RWPE2 (cell line): ENCODE measurements at regions not wholly inside any gene's neighbourhood (a gene's known extent, or its start where the extent isn't known, plus 50 kb on each side); places are given as distances from the start of the nearest gene placed in this dataset.
"Not testable (repeated sequence)": the region's sequence is repeated elsewhere in the genome, so short reads cannot be mapped to it uniquely, and the experiment has no call there.

Source experiments
- ATAC-seq: fragments of 200-7000 bp; cut with Tn5 transposase; 3 replicates; pipeline ENCODE4 v1.9.1; 2021; ENCODE audit warnings: low read depth
- DNase-seq: peaks from one replicate; pipeline ENCODE4 v3.0.0-alpha.2; 2020; ENCODE audit warnings: low spot score
- H3K27ac ChIP-seq: fragments of 450-650 bp; 2 replicates; pipeline ENCODE4 v1.5.1; 2017; ENCODE audit warnings: mild to moderate bottlenecking; ENCODE audit not compliant: poor library complexity, severe bottlenecking
- H3K27me3 ChIP-seq: fragments of 250-450 bp; sonication (Bioruptor Pico); 2 replicates; pipeline ENCODE4 v1.5.1; 2021; ENCODE audit warnings: mild to moderate bottlenecking, moderate library complexity; ENCODE audit not compliant: insufficient read depth, poor library complexity, severe bottlenecking
- H3K36me3 ChIP-seq: fragments of 250-450 bp; sonication (Bioruptor Pico); 2 replicates; pipeline ENCODE4 v1.5.1; 2020; ENCODE audit warnings: low read depth, mild to moderate bottlenecking, moderate library complexity
- H3K4me1 ChIP-seq: fragments of 250-450 bp; sonication (Bioruptor Pico); 2 replicates; pipeline ENCODE4 v1.5.1; 2021; ENCODE audit warnings: mild to moderate bottlenecking, moderate library complexity; ENCODE audit not compliant: insufficient read depth, poor library complexity, severe bottlenecking
- H3K4me3 ChIP-seq: fragments of 250-450 bp; sonication (Bioruptor Pico); 2 replicates; pipeline ENCODE4 v1.5.1; 2021; ENCODE audit warnings: mild to moderate bottlenecking, moderate library complexity; ENCODE audit not compliant: severe bottlenecking
- H3K9me3 ChIP-seq: fragments of 250-450 bp; sonication (Bioruptor Pico); 2 replicates; pipeline ENCODE4 v1.5.1; 2021; ENCODE audit warnings: mild to moderate bottlenecking, moderate library complexity; ENCODE audit not compliant: severe bottlenecking
- TF ChIP-seq, protein P1 (sequence below): fragments of 450-650 bp; IDR thresholded peaks from one replicate; pipeline ENCODE4 v1.5.1; 2017; ENCODE audit warnings: mild to moderate bottlenecking, moderate library complexity; ENCODE audit not compliant: poor library complexity, severe bottlenecking

DNA sequence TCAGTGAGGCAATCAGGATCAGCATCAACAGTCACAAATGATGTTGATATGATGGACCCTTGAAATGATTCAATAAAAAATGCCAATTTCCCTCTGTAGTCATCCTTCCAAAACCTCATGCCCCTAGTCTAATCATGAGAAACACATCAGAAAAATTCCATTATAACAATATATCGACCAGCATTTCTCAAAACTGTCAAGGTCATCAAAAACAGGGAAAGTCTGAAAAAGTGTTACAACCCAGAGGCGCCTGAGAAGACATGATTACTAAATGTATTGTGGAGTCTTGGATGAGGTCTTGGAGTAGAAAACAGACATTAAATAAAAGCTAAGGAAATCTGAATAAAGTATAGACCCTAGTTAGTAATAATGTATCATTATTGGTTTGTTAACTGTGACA, 133.8 kb downstream of the SLC35B3 start:
- TF ChIP-seq, protein P1, sequence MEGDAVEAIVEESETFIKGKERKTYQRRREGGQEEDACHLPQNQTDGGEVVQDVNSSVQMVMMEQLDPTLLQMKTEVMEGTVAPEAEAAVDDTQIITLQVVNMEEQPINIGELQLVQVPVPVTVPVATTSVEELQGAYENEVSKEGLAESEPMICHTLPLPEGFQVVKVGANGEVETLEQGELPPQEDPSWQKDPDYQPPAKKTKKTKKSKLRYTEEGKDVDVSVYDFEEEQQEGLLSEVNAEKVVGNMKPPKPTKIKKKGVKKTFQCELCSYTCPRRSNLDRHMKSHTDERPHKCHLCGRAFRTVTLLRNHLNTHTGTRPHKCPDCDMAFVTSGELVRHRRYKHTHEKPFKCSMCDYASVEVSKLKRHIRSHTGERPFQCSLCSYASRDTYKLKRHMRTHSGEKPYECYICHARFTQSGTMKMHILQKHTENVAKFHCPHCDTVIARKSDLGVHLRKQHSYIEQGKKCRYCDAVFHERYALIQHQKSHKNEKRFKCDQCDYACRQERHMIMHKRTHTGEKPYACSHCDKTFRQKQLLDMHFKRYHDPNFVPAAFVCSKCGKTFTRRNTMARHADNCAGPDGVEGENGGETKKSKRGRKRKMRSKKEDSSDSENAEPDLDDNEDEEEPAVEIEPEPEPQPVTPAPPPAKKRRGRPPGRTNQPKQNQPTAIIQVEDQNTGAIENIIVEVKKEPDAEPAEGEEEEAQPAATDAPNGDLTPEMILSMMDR: no peak
- Histone ChIP-seq H3K9me3 (no peaks in the 10 kb centered on the region), H3K4me3 (no peak overlapping the region), H3K27ac (no peak overlapping the region), H3K36me3 (no peaks in the 10 kb centered on the region), H3K27me3 (no peaks in the 10 kb centered on the region), H3K4me1 (no peaks in the 10 kb centered on the region)
- no peak for ATAC-seq
- DNase-seq: no peak

DNA sequence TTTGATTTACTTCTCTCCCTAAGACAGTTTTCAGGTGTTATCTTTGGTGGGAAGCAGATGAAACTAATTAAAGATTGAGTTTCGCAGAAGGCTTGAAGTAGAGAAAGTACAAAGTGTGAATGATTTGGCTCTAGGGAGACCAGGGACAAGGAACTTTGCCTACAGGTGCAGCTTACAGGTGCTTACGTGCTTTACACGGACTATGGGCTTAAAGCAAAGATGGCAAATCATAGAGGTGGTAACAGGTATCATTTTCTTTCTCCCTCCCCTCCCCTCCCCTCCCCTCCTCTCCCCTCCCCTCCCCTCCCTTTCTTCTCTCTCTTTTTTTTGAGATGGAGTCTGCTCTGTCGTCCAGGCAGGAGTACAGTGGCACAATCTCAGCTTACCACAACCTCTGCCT, 136.3 kb downstream of the SLC35B3 start:
- Histone ChIP-seq H3K27me3 (no peaks in the 10 kb centered on the region), H3K27ac (no peak overlapping the region), H3K4me1 (no peaks in the 10 kb centered on the region), H3K36me3 (no peaks in the 10 kb centered on the region), H3K4me3 (no peak overlapping the region), H3K9me3 (no peaks in the 10 kb centered on the region)
- TF ChIP-seq, protein P1: no peak
- no peak for DNase-seq
- ATAC-seq: no peak

DNA sequence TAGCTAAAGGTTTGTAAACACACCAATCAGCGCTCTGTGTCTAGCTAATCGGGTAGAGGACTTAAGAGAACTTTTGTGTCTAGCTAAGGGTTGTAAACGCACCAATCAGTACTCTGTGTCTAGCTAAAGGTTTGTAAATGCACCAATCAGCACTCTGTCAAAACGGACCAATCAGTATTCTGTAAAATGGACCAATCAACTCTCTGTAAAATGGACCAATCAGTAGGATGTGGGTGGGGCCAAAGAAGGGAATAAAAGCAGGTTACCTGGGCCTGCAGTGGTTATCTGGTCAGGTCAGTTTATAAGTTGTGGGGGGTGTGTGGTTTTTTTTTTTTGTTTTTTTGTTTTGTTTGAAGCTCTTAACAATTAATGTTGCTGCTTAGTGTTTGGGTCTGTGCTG, 152.4 kb downstream of the SLC35B3 start:
- not testable (repeated sequence) for H3K27ac ChIP-seq, H3K4me3 ChIP-seq, H3K27me3 ChIP-seq, ATAC-seq, DNase-seq, H3K4me1 ChIP-seq, H3K9me3 ChIP-seq, H3K36me3 ChIP-seq

DNA sequence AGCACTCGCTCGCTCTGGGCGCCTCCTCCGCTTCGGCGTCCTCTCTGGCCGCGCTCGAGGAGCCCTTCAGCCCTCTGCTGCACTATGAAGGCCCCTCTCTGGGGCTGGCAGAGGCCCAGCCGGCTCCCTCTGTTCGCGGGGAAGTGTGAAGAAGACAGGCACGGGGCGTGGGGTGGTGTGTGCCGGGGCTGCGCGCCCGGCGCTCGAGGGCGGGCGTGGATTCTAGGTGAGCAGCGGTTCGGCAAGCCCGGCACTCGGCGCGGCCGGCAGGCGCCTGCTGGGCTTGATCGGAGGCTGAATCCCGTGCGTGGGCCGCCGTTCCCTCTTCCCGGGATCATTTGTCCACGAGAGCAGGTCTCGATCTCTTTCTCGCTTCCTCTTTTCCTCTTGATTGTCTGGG, 153.0 kb downstream of the SLC35B3 start:
- TF ChIP-seq, protein P1: no peak
- ATAC-seq: no peak
- H3K4me1 ChIP-seq: no peaks in the 10 kb centered on the region
- H3K4me3 ChIP-seq: no peak overlapping the region
- no peaks in the 10 kb centered on the region for H3K27me3 ChIP-seq
- H3K9me3 ChIP-seq: no peaks in the 10 kb centered on the region
- no peak overlapping the region for H3K27ac ChIP-seq
- DNase-seq: no peak
- no peaks in the 10 kb centered on the region for H3K36me3 ChIP-seq

DNA sequence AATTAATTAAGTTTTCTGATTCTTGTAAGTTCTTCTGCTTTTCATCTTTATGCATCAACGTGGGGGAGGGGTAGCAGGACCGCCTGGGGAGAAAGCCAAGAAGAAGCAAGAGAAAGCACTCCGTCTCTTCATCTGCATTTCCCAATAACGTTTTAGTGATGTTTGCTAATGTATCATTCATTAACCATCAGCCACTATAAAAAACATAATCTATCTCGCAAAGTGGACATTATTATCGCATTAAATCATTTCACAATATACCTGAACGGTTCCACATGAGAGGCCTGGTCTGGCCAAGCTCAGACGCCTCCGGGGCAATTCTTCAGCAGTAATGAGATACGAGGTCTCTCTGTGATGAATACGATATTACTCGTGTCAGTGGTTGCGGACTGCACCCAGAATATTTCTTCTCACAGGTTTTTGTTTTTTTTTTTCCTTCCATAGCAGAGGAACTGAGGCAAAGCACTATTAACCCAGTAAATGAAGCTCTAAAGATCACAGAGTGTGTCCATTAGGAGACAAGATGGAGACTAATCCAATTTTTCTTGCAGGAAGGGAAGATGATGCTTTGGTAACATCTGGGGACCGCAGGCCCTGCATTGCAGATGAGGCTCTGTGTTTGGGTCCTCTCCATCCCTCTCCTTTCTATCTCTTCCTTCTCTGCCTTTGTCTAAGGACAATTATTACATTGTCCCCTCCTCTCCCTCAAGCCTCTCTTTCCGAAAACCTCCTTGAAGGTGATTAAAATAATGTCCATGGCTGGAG, 156.1 kb downstream of the SLC35B3 start:
- Histone ChIP-seq H3K4me3 (no peak overlapping the region), H3K27me3 (no peaks in the 10 kb centered on the region), H3K36me3 (no peaks in the 10 kb centered on the region), H3K4me1 (no peaks in the 10 kb centered on the region), H3K9me3 (no peaks in the 10 kb centered on the region), H3K27ac (no peak overlapping the region)
- TF ChIP-seq, protein P1: no peak
- ATAC-seq: no peak
- DNase-seq: no peak
